GM21825 (cell line): ENCODE measurements at regions not wholly inside any gene's neighbourhood (a gene's known extent, or its start where the extent isn't known, plus 50 kb on each side); places are given as distances from the start of the nearest gene placed in this dataset.

Experiments used
- ATAC-seq: cut with Tn5 transposase; IDR thresholded peaks from one replicate; pipeline ENCODE4 v1.9.1; 2021; ENCODE audit warnings: mild to moderate bottlenecking, moderate library complexity; ENCODE audit not compliant: unreplicated experiment

DNA sequence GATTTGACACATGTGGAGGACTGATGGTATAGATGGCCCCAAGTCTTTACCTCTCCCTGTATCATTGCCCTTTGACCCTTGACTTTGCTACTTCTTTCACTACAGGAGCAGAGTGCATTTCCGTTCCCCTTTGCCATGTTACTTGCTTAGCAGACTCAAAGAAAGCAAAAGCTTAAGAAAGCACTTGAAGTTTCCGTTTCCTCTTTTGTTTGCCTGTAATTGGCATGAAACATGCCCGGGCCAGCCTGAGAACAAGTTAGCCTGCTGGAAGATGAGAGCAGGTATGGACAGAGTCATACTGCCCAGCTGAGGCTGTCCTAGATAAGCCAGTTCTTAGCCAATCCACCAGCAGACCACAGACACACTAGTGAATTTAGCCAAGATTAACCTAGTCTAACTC is 206.0 kb downstream of the BCOR start:
- no peak for ATAC-seq

- ATAC-seq: no peak
These were observed 204.1 kb downstream of the BCOR start for GRCh38 chrX:39893417-39894338.

DNA sequence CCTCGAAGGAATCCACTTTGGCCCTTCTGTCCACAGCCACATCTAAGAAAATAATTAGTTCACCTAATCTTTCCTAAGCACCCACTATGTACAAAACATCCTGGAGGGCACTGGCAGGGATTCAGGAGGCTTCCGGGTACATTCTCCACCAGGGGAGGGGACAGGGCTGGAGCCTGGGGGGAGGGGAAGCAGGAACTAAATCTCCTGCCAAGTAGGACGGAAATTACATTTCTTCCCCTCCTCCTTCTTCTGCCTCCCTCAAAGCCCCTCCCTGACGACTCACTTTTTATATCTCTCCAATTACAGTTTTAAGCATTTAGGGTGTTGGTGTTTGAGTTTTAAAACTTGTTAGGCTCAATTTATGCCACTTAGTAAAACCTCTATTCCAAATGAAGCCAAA is 203.1 kb downstream of the BCOR start:
- ATAC-seq: no peak

GRCh38 chrX:39895218-39896110 is 202.3 kb downstream of the BCOR start:
- no peak for ATAC-seq

GRCh38 chrX:39896951-39897740 is 200.6 kb downstream of the BCOR start:
- no peak for ATAC-seq

- no peak for ATAC-seq
These were observed 200.0 kb downstream of the BCOR start for GRCh38 chrX:39897741-39898097.

GRCh38 chrX:39898147-39898546 is 199.6 kb downstream of the BCOR start:
- ATAC-seq: no peak

- no peak for ATAC-seq
These were observed 198.7 kb downstream of the BCOR start for GRCh38 chrX:39899059-39899458.

GRCh38 chrX:39899856-39900776 is 197.6 kb downstream of the BCOR start:
- ATAC-seq: no peak

DNA sequence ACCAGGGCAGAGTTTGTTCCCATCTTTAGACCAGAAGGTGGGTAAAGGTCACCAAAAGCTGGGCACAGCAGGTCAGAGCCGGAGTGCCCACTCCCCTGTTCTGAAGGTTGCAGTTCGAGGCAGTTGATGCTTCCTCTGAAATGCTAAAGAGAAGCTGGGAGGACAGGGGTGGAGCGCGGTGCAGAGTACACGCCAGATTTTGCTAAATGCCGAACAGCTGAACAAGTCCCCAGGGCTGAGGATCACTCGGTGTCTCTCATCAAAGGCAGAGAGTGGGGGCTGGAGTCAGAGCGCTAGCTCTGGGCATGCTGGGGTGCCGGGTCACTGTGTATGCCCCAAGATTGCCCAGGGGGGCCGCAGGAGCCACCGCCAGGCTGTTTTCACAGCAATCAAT is 197.0 kb downstream of the BCOR start:
- ATAC-seq: no peak

GRCh38 chrX:39903343-39903742 is 194.4 kb downstream of the BCOR start:
- no peak for ATAC-seq

DNA sequence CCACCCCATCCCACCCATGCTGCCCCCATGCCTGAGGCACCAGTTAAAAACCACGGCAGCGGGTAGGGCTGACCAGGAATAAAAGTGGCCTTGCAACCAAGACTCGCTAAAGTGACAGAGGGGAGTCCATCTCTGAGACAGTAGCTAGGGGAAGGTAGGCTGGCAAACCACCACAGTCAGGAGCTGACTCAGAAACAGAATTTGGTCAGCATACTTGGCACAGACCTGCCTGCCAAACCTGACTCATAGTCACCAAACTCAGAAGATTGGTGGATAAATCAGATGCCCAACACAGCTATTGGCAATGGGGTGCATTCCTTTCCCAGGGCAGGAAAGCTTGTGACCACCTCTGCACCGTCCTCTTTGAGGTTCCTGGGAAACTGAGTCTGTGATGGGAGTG is 193.8 kb downstream of the BCOR start:
- ATAC-seq: no peak

DNA sequence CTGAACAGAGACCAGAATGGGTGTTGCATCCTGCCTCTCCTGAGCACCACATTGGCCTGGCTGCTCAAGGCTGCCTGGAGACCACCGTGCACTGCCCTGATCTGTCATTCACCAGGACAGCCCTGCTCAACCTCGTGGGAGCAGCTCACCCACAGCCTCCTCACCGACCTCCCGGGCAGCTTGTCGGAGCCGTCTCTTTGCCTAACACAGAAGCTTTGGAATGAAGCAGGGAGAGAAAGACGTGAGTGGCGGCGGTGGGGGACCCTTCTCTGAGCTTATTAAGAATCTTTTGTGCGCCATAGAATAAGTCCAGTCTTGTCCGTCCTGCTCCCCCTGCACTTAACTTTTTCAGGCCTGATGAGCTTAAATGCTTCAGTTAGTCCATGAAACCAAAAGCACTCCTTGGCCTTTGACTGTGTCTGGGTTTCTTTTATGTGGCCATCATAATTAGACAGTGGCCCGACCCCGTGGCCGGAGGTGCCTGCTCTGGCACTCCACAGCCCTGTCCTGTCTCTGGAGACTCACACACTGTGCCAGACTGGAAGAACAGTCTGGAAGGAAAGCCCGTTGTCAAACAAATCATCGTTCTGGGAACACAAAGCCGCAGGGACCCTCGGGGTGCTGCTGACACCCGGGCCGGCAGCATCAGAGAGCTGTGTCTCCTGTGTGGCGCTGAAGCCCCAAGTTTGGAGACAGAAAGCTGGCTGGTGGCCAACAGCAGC is 192.8 kb downstream of the BCOR start:
- no peak for ATAC-seq

GRCh38 chrX:39905538-39905891 is 192.2 kb downstream of the BCOR start:
- ATAC-seq: no peak

- no peak for ATAC-seq
These were observed 191.8 kb downstream of the BCOR start for GRCh38 chrX:39905946-39906345.

DNA sequence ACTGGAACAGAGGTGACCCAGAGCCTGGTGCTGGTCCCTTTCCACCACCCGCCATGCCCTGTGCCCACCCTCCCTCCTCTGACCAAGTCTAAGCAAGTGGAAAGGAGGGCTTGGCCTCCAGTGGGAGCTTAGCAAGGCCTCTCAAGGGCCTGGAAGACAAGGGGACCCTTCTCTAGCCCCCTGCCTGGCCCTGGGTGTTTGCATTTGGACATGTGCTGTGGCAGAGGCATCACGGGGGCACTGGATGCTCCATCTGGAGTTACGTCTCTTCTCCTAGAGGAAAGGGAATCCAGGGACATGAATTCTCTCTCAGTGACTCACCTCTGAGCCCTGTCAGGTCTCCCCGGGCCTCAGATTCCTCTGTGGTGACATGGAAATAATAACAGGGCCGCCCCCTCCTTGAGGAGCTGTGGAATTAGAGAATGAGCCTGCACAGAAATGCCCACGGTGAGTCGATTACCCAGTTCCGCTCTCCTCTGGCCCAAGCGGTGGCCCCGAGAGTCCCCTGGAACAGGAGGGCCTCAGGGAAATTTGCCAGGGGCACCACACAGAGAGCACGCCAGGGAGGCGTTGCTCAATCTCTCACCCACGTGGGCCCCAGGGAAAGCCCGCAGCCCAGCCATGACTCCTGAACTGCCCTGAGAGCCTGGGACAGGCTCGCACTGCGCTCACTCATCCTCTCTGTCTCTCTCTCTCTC is 189.6 kb downstream of the BCOR start:
- ATAC-seq: no peak

GRCh38 chrX:39909996-39910395 is 187.8 kb downstream of the BCOR start:
- ATAC-seq: no peak

- ATAC-seq: no peak
These were observed 187.1 kb downstream of the BCOR start for GRCh38 chrX:39910651-39911050.
